Neural cell (in vitro differentiated cells): ENCODE measurements at regions not wholly inside any gene's neighbourhood (a gene's known extent, or its start where the extent isn't known, plus 50 kb on each side); places are given as distances from the start of the nearest gene placed in this dataset.

Source experiments
- H2AFZ ChIP-seq: fragments of 200-600, 300-800 bp; sonication (generic), shearing (Covaris generic); 2 replicates; pipeline ENCODE4 v1.6.0; 2014; ENCODE audit warnings: low read depth, mild to moderate bottlenecking, antibody characterized with exemption, low read length, moderate library complexity
- H3F3A ChIP-seq: fragments of 200-600 bp; shearing (Covaris generic); 2 replicates; pipeline ENCODE4 v1.6.1; 2016; ENCODE audit warnings: mild to moderate bottlenecking, moderate library complexity, mixed read lengths, antibody characterized with exemption, low read length; ENCODE audit not compliant: insufficient read depth, poor library complexity, severe bottlenecking
- H3K27ac ChIP-seq: fragments of 200-600, 300-800 bp; sonication (generic), shearing (Covaris generic); 2 replicates; pipeline ENCODE4 v1.5.1; 2014; ENCODE audit warnings: mild to moderate bottlenecking, low read length, moderate library complexity
- H3K27me3 ChIP-seq: fragments of 300-800, 200-600 bp; sonication (generic), shearing (Covaris generic); 2 replicates; pipeline ENCODE4 v1.6.0; 2014; ENCODE audit warnings: mild to moderate bottlenecking, low read depth, low read length, moderate library complexity; ENCODE audit not compliant: insufficient read depth
- H3K36me3 ChIP-seq: fragments of 300-800, 200-600 bp; sonication (generic), shearing (Covaris generic); 2 replicates; pipeline ENCODE4 v1.5.1; 2014; ENCODE audit warnings: mild to moderate bottlenecking, antibody characterized with exemption, low read length, moderate library complexity; ENCODE audit not compliant: insufficient read depth
- H3K4me2 ChIP-seq: fragments of 300-800, 200-600 bp; sonication (generic), shearing (Covaris generic); 2 replicates; pipeline ENCODE4 v1.6.0; 2014; ENCODE audit warnings: mild to moderate bottlenecking, low read length
- H3K4me3 ChIP-seq: fragments of 300-800, 200-600 bp; sonication (generic), shearing (Covaris generic); 2 replicates; pipeline ENCODE4 v1.5.1; 2014; ENCODE audit warnings: mild to moderate bottlenecking, low read length, moderate library complexity
- H3K79me2 ChIP-seq: fragments of 200-600 bp; shearing (Covaris generic); replicated peaks from 2 replicates; pipeline ENCODE4 v1.6.0; 2014; ENCODE audit warnings: mild to moderate bottlenecking, low read length, moderate library complexity; ENCODE audit not compliant: insufficient read depth
- H3K9ac ChIP-seq: fragments of 300-800, 200-600 bp; sonication (generic), shearing (Covaris generic); 2 replicates; pipeline ENCODE4 v1.6.1; 2016; ENCODE audit warnings: mild to moderate bottlenecking, low read length, mixed read lengths
- H3K9me2 ChIP-seq: fragments of 200-600 bp; shearing (Covaris generic); 2 replicates; pipeline ENCODE4 v1.6.1; 2016; ENCODE audit warnings: mild to moderate bottlenecking, low read length, mixed read lengths; ENCODE audit not compliant: insufficient read depth
- H3K9me3 ChIP-seq: fragments of 200-600, 300-800 bp; sonication (generic), shearing (Covaris generic); 2 replicates; pipeline ENCODE4 v1.6.1; 2016; ENCODE audit warnings: mild to moderate bottlenecking, mixed run types, low read length, moderate library complexity, mixed read lengths
- H4K20me1 ChIP-seq: fragments of 200-600 bp; shearing (Covaris generic); 2 replicates; pipeline ENCODE4 v1.6.1; 2016; ENCODE audit warnings: mild to moderate bottlenecking, mixed run types; ENCODE audit not compliant: insufficient read depth
- EP300 ChIP-seq: fragments of 450-650 bp; conservative IDR thresholded peaks from 2 replicates; pipeline ENCODE4 v1.6.1; 2014; ENCODE audit warnings: antibody characterized with exemption, mild to moderate bottlenecking, moderate library complexity; ENCODE audit not compliant: poor library complexity, severe bottlenecking
- EZH2 ChIP-seq: fragments of 200-600, 300-800 bp; shearing (Covaris generic), sonication (generic); IDR thresholded peaks from 2 replicates; pipeline ENCODE4 v1.6.1; 2014; ENCODE audit warnings: antibody characterized with exemption, low read length, borderline replicate concordance, mild to moderate bottlenecking; ENCODE audit not compliant: insufficient read depth, poor library complexity, severe bottlenecking
- MXI1 ChIP-seq: fragments of 450-650 bp; conservative IDR thresholded peaks from 2 replicates; pipeline ENCODE4 v1.6.1; 2014; ENCODE audit warnings: antibody characterized with exemption, mild to moderate bottlenecking; ENCODE audit not compliant: poor library complexity, severe bottlenecking
- POLR2AphosphoS5 ChIP-seq: IDR thresholded peaks from 2 replicates; pipeline ENCODE4 v1.6.1; 2012
- RAD21 ChIP-seq: fragments of 450-650 bp; conservative IDR thresholded peaks from 2 replicates; pipeline ENCODE4 v1.6.1; 2014; ENCODE audit warnings: antibody characterized with exemption, mild to moderate bottlenecking, moderate library complexity
- REST ChIP-seq: IDR thresholded peaks from 2 replicates; pipeline ENCODE4 v1.6.1; 2012; ENCODE audit warnings: borderline replicate concordance
- SMC3 ChIP-seq: fragments of 450-650 bp; conservative IDR thresholded peaks from 2 replicates; pipeline ENCODE4 v1.6.1; 2014; ENCODE audit warnings: antibody characterized with exemption, mild to moderate bottlenecking, moderate library complexity; ENCODE audit not compliant: poor library complexity
- TAF1 ChIP-seq: IDR thresholded peaks from 2 replicates; pipeline ENCODE4 v1.6.1; 2012; ENCODE audit warnings: low read depth
- TF ChIP-seq, protein P1 (sequence below): fragments of 450-650 bp; IDR thresholded peaks from 2 replicates; pipeline ENCODE4 v1.5.1; 2014; ENCODE audit warnings: antibody characterized with exemption, mild to moderate bottlenecking, moderate library complexity; ENCODE audit not compliant: poor library complexity, severe bottlenecking

DNA sequence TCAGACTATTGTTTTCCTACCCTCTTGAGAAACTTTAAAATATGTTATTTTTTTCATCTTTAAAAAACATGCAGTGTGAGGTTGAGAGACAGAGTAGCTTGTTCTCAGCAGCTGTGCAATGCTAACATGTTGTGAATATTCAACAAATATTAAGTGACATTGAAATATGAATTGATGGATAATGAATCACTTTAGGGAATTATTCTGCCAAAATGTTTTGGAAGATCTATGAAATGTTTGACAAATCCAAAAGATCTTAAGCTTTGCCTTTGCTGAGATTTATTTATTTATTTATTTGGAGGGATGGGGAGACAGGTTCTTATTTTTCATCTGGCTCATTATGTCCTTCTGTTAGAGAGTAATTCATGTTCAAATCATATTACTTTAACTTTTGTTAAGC lies 680.1 kb upstream of the CXADR start:
- no peaks in the 10 kb centered on the region for H3K36me3 ChIP-seq
- no peaks in the 10 kb centered on the region for H4K20me1 ChIP-seq
- no peak overlapping the region for H2AFZ ChIP-seq
- no peak overlapping the region for H3K4me3 ChIP-seq
- H3K9ac ChIP-seq = no peak overlapping the region
- no peak overlapping the region for H3K27ac ChIP-seq
- H3K9me2 ChIP-seq = no peaks in the 10 kb centered on the region
- H3K79me2 ChIP-seq = no peaks in the 10 kb centered on the region
- no peaks in the 10 kb centered on the region for H3K27me3 ChIP-seq
- H3K9me3 ChIP-seq = no peaks in the 10 kb centered on the region
- H3F3A ChIP-seq = no peaks in the 10 kb centered on the region
- no peak overlapping the region for H3K4me2 ChIP-seq
- TF ChIP-seq EP300 (no peak), POLR2AphosphoS5 (no peak), MXI1 (no peak), REST (no peak), RAD21 (no peak), EZH2 (no peak)
- TF ChIP-seq, protein P1, sequence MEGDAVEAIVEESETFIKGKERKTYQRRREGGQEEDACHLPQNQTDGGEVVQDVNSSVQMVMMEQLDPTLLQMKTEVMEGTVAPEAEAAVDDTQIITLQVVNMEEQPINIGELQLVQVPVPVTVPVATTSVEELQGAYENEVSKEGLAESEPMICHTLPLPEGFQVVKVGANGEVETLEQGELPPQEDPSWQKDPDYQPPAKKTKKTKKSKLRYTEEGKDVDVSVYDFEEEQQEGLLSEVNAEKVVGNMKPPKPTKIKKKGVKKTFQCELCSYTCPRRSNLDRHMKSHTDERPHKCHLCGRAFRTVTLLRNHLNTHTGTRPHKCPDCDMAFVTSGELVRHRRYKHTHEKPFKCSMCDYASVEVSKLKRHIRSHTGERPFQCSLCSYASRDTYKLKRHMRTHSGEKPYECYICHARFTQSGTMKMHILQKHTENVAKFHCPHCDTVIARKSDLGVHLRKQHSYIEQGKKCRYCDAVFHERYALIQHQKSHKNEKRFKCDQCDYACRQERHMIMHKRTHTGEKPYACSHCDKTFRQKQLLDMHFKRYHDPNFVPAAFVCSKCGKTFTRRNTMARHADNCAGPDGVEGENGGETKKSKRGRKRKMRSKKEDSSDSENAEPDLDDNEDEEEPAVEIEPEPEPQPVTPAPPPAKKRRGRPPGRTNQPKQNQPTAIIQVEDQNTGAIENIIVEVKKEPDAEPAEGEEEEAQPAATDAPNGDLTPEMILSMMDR = no peak

- no peak overlapping the region for H3K4me3 ChIP-seq
- H3K9me2 ChIP-seq = no peaks in the 10 kb centered on the region
- H2AFZ ChIP-seq = no peak overlapping the region
- H3K27ac ChIP-seq = no peak overlapping the region
- H3K9me3 ChIP-seq = no peaks in the 10 kb centered on the region
- H3K27me3 ChIP-seq = no peaks in the 10 kb centered on the region
- H4K20me1 ChIP-seq = no peaks in the 10 kb centered on the region
- no peaks in the 10 kb centered on the region for H3F3A ChIP-seq
- TF ChIP-seq EZH2 (no peak), TAF1 (no peak), SMC3 (no peak), EP300 (no peak), RAD21 (no peak)
- TF ChIP-seq, protein P1 = no peak
- H3K79me2 ChIP-seq = no peaks in the 10 kb centered on the region
- no peak overlapping the region for H3K4me2 ChIP-seq
- no peaks in the 10 kb centered on the region for H3K36me3 ChIP-seq
- H3K9ac ChIP-seq = no peak overlapping the region
These were observed 678.1 kb upstream of the CXADR start for GRCh38 chr21:16834791-16835190.
